ENCODE measurements at regions not wholly inside any gene's neighbourhood (a gene's known extent, or its start where the extent isn't known, plus 50 kb on each side); places are given as distances from the start of the nearest gene placed in this dataset.

DNA sequence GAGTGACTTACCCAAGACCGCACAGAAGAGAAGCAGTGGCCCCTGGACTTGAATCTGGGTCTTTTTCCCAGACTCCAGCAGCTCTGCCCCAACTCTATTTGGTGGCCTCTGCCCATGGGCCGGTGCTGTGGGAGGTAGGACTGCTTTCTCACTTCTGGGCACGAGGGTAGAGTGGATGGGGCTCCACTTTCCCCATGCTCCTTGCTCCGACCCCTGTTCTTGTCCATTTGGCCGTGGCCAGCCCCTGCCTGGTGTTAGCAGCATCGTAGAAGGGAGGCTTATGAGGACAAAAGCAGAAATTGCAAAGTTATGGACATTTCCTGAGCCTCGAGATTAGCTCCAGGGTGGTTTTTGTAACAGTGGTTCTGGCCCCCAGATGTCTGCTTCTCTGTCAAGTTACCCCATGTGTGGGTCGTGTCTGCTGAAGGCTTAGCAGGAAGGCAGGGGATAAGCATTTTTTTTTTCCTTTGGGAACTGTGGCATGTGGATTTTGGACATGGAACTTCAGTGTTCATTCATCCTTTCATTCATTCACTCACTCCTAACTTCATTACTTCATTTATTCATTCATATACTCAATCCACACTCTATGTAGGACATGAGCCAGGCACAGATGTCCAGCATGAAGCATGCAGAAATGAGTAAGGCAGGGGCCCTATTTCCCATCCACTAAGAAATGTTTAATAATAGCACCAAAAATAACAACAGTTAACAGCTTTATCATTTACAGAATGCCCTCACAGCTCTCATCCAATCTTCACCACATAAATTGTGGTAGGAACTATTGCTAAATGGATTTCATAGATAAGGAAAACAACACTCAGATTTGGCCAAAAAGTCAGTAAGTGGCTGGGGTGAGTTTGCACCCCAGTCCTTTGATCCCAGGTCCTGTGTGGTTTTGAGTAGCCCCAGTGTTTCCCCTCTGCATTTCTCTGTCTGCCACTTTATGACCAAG lies 180.5 kb downstream of the OPA1 start:
- H3K4me3 ChIP-seq (ENCODE audit: low read depth, low read length): no peak overlapping the region
- TF ChIP-seq, protein P1, sequence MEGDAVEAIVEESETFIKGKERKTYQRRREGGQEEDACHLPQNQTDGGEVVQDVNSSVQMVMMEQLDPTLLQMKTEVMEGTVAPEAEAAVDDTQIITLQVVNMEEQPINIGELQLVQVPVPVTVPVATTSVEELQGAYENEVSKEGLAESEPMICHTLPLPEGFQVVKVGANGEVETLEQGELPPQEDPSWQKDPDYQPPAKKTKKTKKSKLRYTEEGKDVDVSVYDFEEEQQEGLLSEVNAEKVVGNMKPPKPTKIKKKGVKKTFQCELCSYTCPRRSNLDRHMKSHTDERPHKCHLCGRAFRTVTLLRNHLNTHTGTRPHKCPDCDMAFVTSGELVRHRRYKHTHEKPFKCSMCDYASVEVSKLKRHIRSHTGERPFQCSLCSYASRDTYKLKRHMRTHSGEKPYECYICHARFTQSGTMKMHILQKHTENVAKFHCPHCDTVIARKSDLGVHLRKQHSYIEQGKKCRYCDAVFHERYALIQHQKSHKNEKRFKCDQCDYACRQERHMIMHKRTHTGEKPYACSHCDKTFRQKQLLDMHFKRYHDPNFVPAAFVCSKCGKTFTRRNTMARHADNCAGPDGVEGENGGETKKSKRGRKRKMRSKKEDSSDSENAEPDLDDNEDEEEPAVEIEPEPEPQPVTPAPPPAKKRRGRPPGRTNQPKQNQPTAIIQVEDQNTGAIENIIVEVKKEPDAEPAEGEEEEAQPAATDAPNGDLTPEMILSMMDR (IDR thresholded peaks at IDR 0.05; ENCODE audit: low read depth, low read length): no peak
- in situ Hi-C loops (cut with HindIII; ENCODE audit: low sequenced_read_pairs): no loop called here
- no peak for DNase-seq (ENCODE audit: low read depth, low spot score)

DNA sequence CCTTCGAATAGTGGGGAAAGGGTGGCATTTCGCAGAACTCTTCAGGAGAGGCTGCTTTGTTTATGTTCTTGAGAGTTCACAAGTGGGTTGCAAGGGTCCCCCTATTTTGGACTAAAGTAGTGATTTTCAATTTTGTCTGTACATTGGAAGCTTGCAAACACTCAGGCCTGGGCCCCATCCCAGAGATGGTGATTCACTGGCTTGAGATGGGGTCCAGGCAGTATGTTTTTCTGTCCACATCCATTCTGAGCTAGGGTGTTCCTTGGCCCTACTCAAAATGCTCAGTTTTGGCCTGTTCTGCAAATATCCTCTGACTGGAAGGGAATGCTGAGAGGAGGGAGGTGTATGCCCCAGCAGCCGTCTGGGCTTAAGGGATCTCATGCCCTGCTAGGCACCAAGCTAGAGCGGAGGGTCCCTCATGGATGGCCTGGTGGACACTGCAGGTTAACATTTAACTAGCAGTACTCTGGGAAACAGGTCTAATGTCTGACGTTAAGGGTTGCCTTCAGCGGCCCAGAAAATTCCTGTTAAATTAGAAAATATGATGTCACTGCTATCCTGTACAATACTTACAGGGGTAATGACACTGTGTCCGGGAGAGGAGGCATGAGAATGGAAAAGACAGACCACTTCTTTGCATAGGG lies 181.4 kb downstream of the OPA1 start:
- DNase-seq (ENCODE audit: low read depth, low spot score): no peak

DNA sequence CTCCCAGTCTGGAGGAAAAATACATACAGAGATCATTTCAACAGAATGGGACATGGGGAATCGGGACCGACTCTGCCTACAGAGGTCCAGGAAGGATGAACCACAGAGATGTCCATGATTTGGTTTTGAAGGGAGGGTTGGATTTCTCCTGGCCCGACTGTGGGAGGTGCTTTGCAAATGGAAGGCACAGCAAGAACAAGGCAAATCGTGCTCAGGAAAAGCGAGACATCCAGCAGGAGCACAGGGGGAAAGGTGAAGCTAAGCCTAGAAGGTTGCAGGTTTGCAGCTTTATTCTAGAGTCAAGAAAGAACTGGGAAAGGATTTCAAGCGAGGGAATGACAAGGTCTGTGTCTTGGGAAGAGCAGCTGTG lies 181.9 kb downstream of the OPA1 start:
- in situ Hi-C loops (cut with HindIII; ENCODE audit: low sequenced_read_pairs): no loop called here
- TF ChIP-seq, protein P1 (IDR thresholded peaks at IDR 0.05; ENCODE audit: low read depth, low read length): no peak
- DNase-seq (ENCODE audit: low read depth, low spot score): no peak
- H3K4me3 ChIP-seq (ENCODE audit: low read depth, low read length): no peak overlapping the region

More for the DNA sequence above, 181.4 kb downstream of the OPA1 start:
- in situ Hi-C loops (cut with HindIII; ENCODE audit: low sequenced_read_pairs): no loop called here
- TF ChIP-seq, protein P1 (IDR thresholded peaks at IDR 0.05; ENCODE audit: low read depth, low read length): no peak
- no peak overlapping the region for H3K4me3 ChIP-seq (ENCODE audit: low read depth, low read length)

DNA sequence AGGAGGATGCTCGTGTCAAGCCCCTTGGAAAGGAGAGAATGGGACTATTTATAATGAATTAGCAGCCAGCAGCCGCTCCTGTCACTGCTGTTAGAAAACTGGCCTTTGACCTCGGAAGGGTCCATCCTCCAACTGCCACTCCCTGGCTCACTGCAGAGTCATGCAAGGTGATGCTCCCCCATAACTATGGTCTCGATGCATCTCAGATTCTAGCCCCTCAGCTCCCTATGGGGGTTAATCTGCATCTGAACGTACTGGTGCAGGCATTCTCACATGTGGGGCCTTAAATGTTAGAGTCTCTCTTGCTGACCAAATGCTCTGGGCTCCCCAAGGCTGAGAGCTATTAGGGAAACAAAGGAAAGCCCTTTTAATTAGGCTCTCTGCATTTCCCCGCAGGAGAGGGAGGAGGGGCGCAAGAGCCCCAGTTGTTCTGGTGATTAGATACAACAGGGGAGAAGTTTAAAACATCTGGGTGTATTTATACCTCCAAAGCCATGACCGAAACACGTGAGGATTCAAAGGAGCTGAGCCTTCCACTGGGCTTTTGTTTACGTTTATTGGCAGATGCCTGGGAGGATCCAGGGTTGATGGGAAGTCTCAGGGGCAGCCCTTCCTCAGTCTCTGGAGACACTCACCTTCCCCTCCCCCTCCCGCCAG lies 182.5 kb downstream of the OPA1 start:
- DNase-seq (ENCODE audit: low read depth, low spot score): no peak
- H3K4me3 ChIP-seq (ENCODE audit: low read depth, low read length): no peak overlapping the region
- in situ Hi-C loops (cut with HindIII; ENCODE audit: low sequenced_read_pairs): no loop called here
- TF ChIP-seq, protein P1 (IDR thresholded peaks at IDR 0.05; ENCODE audit: low read depth, low read length): no peak

DNA sequence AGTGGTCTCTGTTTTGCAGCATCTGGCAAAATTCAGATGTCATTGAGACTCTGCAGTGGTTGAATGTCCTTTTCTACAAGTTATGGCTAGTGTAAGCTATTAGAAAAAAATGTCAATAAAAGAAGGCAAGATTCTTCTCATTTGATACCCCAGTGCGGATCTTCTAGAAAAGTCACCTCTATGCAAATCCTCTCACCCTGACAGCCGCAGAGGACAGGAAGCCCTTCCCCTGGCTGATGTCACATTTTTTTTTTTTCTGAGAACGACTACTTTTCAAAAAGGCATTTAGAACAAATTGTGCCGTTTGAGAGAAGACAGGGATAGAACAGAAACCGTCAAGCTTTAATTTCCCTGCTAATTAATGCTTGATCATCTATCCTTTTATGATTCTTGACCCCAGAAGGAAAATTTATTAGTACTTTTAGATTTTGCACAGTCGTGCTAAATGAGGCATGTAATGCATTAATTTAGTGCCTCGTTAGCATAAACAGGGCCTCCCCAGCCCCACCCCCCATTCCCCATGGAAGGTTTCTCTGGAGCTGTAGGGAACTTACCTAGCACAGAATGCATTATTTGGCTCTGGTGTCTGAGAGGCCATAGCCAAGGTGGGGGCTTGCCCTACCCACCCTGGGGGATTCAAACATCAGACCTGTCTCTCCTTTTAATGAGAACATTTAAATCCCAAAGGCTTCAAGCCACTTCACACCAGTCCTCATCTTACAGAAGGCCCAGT lies 183.8 kb downstream of the OPA1 start:
- no peak overlapping the region for H3K4me3 ChIP-seq (ENCODE audit: low read depth, low read length)
- TF ChIP-seq, protein P1 (IDR thresholded peaks at IDR 0.05; ENCODE audit: low read depth, low read length): no peak
- DNase-seq (ENCODE audit: low read depth, low spot score): no peak
- in situ Hi-C loops (cut with HindIII; ENCODE audit: low sequenced_read_pairs): no loop called here

DNA sequence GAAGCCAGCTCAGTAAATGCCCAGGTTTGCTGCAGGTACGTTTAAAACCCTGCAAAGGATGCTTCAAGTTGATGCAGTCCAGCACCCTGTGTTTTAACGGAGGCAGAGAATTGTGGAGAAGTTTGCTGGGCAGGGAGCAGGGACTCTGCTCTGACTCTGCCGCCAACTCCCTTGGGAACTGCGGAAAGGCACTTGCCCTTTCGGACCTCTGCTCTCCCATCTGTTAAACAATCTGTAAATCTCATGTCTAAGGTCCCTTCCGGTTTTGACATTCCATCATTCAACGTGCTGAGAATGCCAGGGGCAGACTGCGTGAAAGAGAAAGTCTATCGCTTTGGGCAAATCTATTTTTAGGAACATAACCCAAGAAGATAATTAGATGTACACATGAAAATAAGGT lies 184.5 kb downstream of the OPA1 start:
- TF ChIP-seq, protein P1 (IDR thresholded peaks at IDR 0.05; ENCODE audit: low read depth, low read length): no peak
- in situ Hi-C loops (cut with HindIII; ENCODE audit: low sequenced_read_pairs): no loop called here
- H3K4me3 ChIP-seq (ENCODE audit: low read depth, low read length): no peak overlapping the region
- no peak for DNase-seq (ENCODE audit: low read depth, low spot score)

Measured in astrocyte of the spinal cord (primary cell).